CD4-positive, alpha-beta T cell (primary cell): ENCODE measurements at regions not wholly inside any gene's neighbourhood (a gene's known extent, or its start where the extent isn't known, plus 50 kb on each side); places are given as distances from the start of the nearest gene placed in this dataset.

Experiments used
- ATAC-seq: fragments of 200-7000 bp; cut with Tn5 transposase; one replicate; pipeline ENCODE4 v1.10.0; 2022; ENCODE audit warnings: mild to moderate bottlenecking; ENCODE audit not compliant: poor library complexity
- CTCF ChIA-PET: fragments of 350-600 bp; sonication (Branson Sonifier 250); formaldehyde crosslinking; loops from one replicate; lab custom pipeline; 2021; ENCODE audit warnings: antibody characterized with exemption, inconsistent platforms; lab: Charles Lee
- POLR2A ChIA-PET: fragments of 350-600 bp; sonication (Branson Sonifier 250); formaldehyde crosslinking; loops from one replicate; lab custom pipeline; 2021; ENCODE audit warnings: antibody characterized with exemption, inconsistent platforms; lab: Charles Lee
- DNase-seq, 14 experiments: peaks; one replicate each; pipeline ENCODE4 v3.0.0-alpha.2; 2013 to 2020; ENCODE audit warnings: mixed read lengths in 2 of 14
- H3K27ac ChIP-seq, 2 donors: one replicate each; pipeline versions ENCODE4 v1.5.1 to v1.7.0; 2013; ENCODE audit warnings: low read length in 2 of 2, low read depth in 1 of 2, mild to moderate bottlenecking in 1 of 2
- H3K27me3 ChIP-seq, 2 experiments: 1 replicate in 1 of 2; 2 replicates in 1 of 2; pipeline versions ENCODE4 v1.6.1 to v1.7.0; 2013; ENCODE audit warnings: low read length in 2 of 2, control low read depth in 1 of 2, mild to moderate bottlenecking in 1 of 2, moderate library complexity in 1 of 2; ENCODE audit not compliant: insufficient read depth in 2 of 2, control insufficient read depth in 1 of 2
- H3K36me3 ChIP-seq: one replicate; pipeline ENCODE4 v1.6.1; 2013; ENCODE audit warnings: low read length, control low read depth; ENCODE audit not compliant: insufficient read depth
- H3K4me1 ChIP-seq: one replicate; pipeline ENCODE4 v1.6.1; 2013; ENCODE audit warnings: low read length, control low read depth; ENCODE audit not compliant: insufficient read depth
- H3K4me3 ChIP-seq: one replicate; pipeline ENCODE4 v1.5.1; 2013; ENCODE audit warnings: mild to moderate bottlenecking, low read length, moderate library complexity
- H3K9me3 ChIP-seq, 2 experiments: 1 replicate in 1 of 2; 2 replicates in 1 of 2; pipeline versions ENCODE4 v1.6.1 to v1.7.0; 2013; ENCODE audit warnings: low read length in 2 of 2, mild to moderate bottlenecking in 2 of 2, control low read depth in 1 of 2, moderate library complexity in 1 of 2; ENCODE audit not compliant: control insufficient read depth in 1 of 2, insufficient read depth in 1 of 2
- H3K27ac Mint-ChIP-seq: one replicate; pipeline ENCODE4 v1.8.0; 2020; ENCODE audit warnings: mixed read lengths
- H3K27me3 Mint-ChIP-seq: one replicate; pipeline ENCODE4 v1.8.0; 2021; ENCODE audit warnings: mixed read lengths
- H3K36me3 Mint-ChIP-seq: one replicate; pipeline ENCODE4 v1.8.0; 2021; ENCODE audit warnings: low read depth, mixed read lengths
- H3K4me1 Mint-ChIP-seq: one replicate; pipeline ENCODE4 v1.8.0; 2021; ENCODE audit warnings: low read depth, mixed read lengths
- H3K4me3 Mint-ChIP-seq: one replicate; pipeline ENCODE4 v1.8.0; 2020; ENCODE audit warnings: mild to moderate bottlenecking, mixed read lengths
- H3K9me3 Mint-ChIP-seq: one replicate; pipeline ENCODE4 v1.8.0; 2020; ENCODE audit warnings: mixed read lengths
- CTCF ChIP-seq: fragments of 200-600 bp; IDR thresholded peaks from one replicate; pipeline ENCODE4 v1.8.0; 2022; ENCODE audit warnings: antibody characterized with exemption, mild to moderate bottlenecking
- intact Hi-C, 2 experiments: fragments of 100-400 bp; cut with DNase I in 1 of 2; cut with micrococcal nuclease in 1 of 2; formaldehyde crosslinking; loops; one replicate each; pipeline versions ENCODE4 v1.15.1 to v1.9.0; 2023 to 2025; cut with DNase I, micrococcal nuclease

GRCh38 chr15:62403164-62403809, 238.2 kb upstream of the C2CD4B start:
- CTCF ChIA-PET, result no interaction called here
- H3K27me3 ChIP-seq, result peaks cover 4 to 11% of the 10 kb centered on the region in 2 experiments
- no peaks in the 10 kb centered on the region for H3K36me3 ChIP-seq
- H3K9me3 ChIP-seq, result peaks cover 6 to 7% of the 10 kb centered on the region in 2 experiments
- intact Hi-C loops, result no loop called here
- POLR2A ChIA-PET, result no interaction called here
- no peak for ATAC-seq
- Mint-ChIP-seq H3K4me1 (no peaks in the 10 kb centered on the region), H3K27me3 (peaks cover 67% of the 10 kb centered on the region), H3K27ac (no peak overlapping the region), H3K36me3 (no peaks in the 10 kb centered on the region), H3K4me3 (no peak overlapping the region), H3K9me3 (peaks cover 8% of the 10 kb centered on the region)
- H3K4me3 ChIP-seq, result no peak overlapping the region
- H3K4me1 ChIP-seq, result no peaks in the 10 kb centered on the region
- DNase-seq, result no peak
- H3K27ac ChIP-seq, result no peak overlapping the region
- TF ChIP-seq CTCF, result no peak

- no peak overlapping the region for H3K4me3 Mint-ChIP-seq
- H3K27ac Mint-ChIP-seq, result no peak overlapping the region
- H3K36me3 ChIP-seq, result no peaks in the 10 kb centered on the region
- intact Hi-C loops, result no loop called here
- CTCF ChIA-PET, result no interaction called here
- peaks cover 63% of the 10 kb centered on the region for H3K27me3 Mint-ChIP-seq
- peaks cover 4 to 11% of the 10 kb centered on the region in 2 experiments for H3K27me3 ChIP-seq
- POLR2A ChIA-PET, result no interaction called here
- H3K36me3 Mint-ChIP-seq, result no peaks in the 10 kb centered on the region
- TF ChIP-seq CTCF, result no peak
- peaks cover 0 to 7% of the 10 kb centered on the region in 2 experiments for H3K9me3 ChIP-seq
- H3K4me1 Mint-ChIP-seq, result no peaks in the 10 kb centered on the region
- ATAC-seq (no peak), DNase-seq (no peak)
- H3K4me3 ChIP-seq, result no peak overlapping the region
- no peak overlapping the region for H3K27ac ChIP-seq
- no peaks in the 10 kb centered on the region for H3K4me1 ChIP-seq
- peaks cover 6% of the 10 kb centered on the region for H3K9me3 Mint-ChIP-seq
These were observed 239.3 kb upstream of the C2CD4B start for GRCh38 chr15:62404194-62404985.

GRCh38 chr15:62406305-62406891, 241.3 kb upstream of the C2CD4B start:
- no peaks in the 10 kb centered on the region for H3K36me3 Mint-ChIP-seq
- Histone ChIP-seq H3K36me3 (no peaks in the 10 kb centered on the region), H3K4me1 (no peaks in the 10 kb centered on the region), H3K27me3 (peaks cover 4 to 11% of the 10 kb centered on the region in 2 experiments), H3K9me3 (no peaks in the 10 kb centered on the region), H3K27ac (no peak overlapping the region), H3K4me3 (no peak overlapping the region)
- no peak overlapping the region for H3K4me3 Mint-ChIP-seq
- no peak for TF ChIP-seq CTCF
- H3K27me3 Mint-ChIP-seq, result peaks cover 63% of the 10 kb centered on the region
- ATAC-seq (no peak), DNase-seq (no peak)
- no peaks in the 10 kb centered on the region for H3K9me3 Mint-ChIP-seq
- CTCF ChIA-PET, result no interaction called here
- POLR2A ChIA-PET, result no interaction called here
- intact Hi-C loops, result no loop called here
- no peak overlapping the region for H3K27ac Mint-ChIP-seq
- no peaks in the 10 kb centered on the region for H3K4me1 Mint-ChIP-seq
